G401 (cell line): ENCODE measurements at regions not wholly inside any gene's neighbourhood (a gene's known extent, or its start where the extent isn't known, plus 50 kb on each side); places are given as distances from the start of the nearest gene placed in this dataset.
A peak's percentile ranks its signal among the peaks of the same experiment; 100 is the strongest.
"Not testable (repeated sequence)": the region's sequence is repeated elsewhere in the genome, so short reads cannot be mapped to it uniquely, and the experiment has no call there.

ENCODE experiments used
- DNase-seq: peaks from one replicate; pipeline ENCODE4 v3.0.0-alpha.2; 2015; ENCODE audit warnings: low spot score
- in situ Hi-C: cut with HindIII; loops from 2 replicates; pipeline ENCODE4 v1.10.0; 2016; ENCODE audit warnings: low sequenced_read_pairs, mixed read lengths

- in situ Hi-C loops: no loop called here
- no peak for DNase-seq
Observed at GRCh38 chr3:10717756-10718155, 98.3 kb upstream of the SLC6A11 start.

- in situ Hi-C loops: no loop called here
- DNase-seq: no peak
Observed at GRCh38 chr3:10721101-10721500, 94.9 kb upstream of the SLC6A11 start.

- in situ Hi-C loops: no loop called here
- peak; percentile 67 for DNase-seq
Observed at GRCh38 chr3:10722911-10723310, 93.1 kb upstream of the SLC6A11 start.

- no peak for DNase-seq
- in situ Hi-C loops: no loop called here
Observed at GRCh38 chr3:10723991-10724390, 92.0 kb upstream of the SLC6A11 start.

DNA sequence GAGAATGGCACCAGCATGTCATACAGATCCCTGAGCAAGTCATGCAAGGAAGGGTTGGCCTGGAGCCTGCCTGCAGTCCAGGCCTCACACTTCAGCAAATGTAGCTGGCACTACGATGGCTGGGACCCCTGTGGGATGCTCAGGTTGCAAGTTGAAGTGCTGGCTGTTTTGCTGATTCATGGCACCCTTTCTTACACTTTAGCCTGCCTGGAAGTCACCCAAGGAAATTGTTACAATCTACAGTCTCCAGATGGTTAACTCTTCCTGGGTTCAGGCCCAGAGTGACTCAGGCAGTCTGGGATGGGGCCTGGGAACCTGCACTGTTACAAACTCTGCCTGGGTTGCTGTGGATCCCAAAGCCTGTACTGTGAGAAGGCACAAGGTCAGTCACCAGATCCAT is 91.0 kb upstream of the SLC6A11 start:
- in situ Hi-C loops: no loop called here
- no peak for DNase-seq

GRCh38 chr3:10725846-10726245 is 90.2 kb upstream of the SLC6A11 start:
- in situ Hi-C loops: no loop called here
- DNase-seq: no peak

GRCh38 chr3:10726787-10727186 is 89.2 kb upstream of the SLC6A11 start:
- in situ Hi-C loops: no loop called here
- no peak for DNase-seq

DNA sequence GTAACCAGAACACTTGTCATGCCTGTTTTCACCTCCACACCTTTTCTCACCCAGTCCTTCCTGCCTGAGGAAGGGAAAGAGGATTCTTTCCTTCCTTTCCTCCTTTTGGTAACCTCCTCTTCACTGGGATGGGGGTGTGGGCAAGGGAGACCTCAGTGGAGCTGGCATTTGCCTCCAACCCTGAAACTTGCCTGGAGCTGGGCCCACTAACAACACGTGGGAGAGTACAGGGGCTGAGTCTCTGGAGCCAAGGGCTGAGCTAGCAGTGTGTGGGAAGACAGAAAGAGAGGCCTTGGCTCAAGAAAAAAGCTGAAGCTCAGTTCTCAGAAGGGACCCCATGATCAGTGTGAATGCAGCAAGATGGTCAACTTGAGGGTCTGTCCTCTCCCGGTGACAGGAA is 86.6 kb upstream of the SLC6A11 start:
- no peak for DNase-seq
- in situ Hi-C loops: no loop called here

GRCh38 chr3:10732292-10732691 is 83.7 kb upstream of the SLC6A11 start:
- no peak for DNase-seq
- in situ Hi-C loops: no loop called here

GRCh38 chr3:10733297-10733696 is 82.7 kb upstream of the SLC6A11 start:
- DNase-seq: no peak

GRCh38 chr3:10736444-10736843 is 79.6 kb upstream of the SLC6A11 start:
- DNase-seq, in situ Hi-C loops: not testable (repeated sequence)

More at GRCh38 chr3:10733297-10733696, 82.7 kb upstream of the SLC6A11 start:
- in situ Hi-C loops: no loop called here

- DNase-seq: no peak
- in situ Hi-C loops: no loop called here
Observed at GRCh38 chr3:10737785-10738184, 78.2 kb upstream of the SLC6A11 start.

GRCh38 chr3:10738688-10739372 is 77.2 kb upstream of the SLC6A11 start:
- in situ Hi-C loops: no loop called here
- DNase-seq: peak; percentile 88

- in situ Hi-C loops: no loop called here
- DNase-seq: no peak
Observed at GRCh38 chr3:10740954-10741353, 75.1 kb upstream of the SLC6A11 start.

GRCh38 chr3:10741891-10742671 is 73.9 kb upstream of the SLC6A11 start:
- no peak for DNase-seq

DNA sequence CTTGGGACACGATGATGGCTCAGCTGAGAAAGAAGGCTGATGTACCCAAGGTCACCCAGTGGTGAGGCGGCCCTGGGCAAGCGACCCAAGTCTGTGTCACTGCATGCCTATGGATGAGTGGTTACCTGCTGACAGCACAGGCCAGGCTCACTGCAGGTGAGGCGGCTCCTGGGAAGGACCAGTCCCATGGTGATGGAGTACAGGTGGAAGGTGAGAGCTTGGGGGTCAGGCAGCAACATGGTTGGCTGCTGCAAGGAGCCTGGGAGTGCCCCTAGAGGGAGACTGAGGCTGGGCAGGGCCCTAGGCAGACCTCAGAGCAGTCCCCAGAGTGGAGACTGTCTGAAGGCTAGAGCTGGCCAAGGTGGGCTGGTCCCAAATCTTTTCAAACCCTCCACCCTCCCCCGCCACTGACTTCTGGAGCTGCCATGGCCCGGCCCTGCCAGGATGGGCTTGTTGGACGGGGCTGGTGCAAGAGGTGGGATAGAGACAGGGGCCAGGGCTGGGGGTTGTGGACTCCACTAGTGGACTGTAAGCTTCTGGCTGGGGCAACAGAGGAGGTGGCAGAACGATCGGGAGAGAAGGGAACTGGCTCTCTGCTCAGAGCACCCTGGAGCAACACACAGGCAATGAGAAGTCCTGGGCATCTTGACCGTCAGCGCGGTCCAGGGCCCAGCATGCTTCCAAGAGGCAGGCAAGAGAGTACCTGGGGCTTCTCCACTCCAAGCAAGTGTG is 72.5 kb upstream of the SLC6A11 start:
- in situ Hi-C loops: no loop called here
- DNase-seq: no peak

More at GRCh38 chr3:10741891-10742671, 73.9 kb upstream of the SLC6A11 start:
- in situ Hi-C loops: no loop called here

- no peak for DNase-seq
- in situ Hi-C loops: no loop called here
Observed at GRCh38 chr3:10744098-10744465, 71.9 kb upstream of the SLC6A11 start.

DNA sequence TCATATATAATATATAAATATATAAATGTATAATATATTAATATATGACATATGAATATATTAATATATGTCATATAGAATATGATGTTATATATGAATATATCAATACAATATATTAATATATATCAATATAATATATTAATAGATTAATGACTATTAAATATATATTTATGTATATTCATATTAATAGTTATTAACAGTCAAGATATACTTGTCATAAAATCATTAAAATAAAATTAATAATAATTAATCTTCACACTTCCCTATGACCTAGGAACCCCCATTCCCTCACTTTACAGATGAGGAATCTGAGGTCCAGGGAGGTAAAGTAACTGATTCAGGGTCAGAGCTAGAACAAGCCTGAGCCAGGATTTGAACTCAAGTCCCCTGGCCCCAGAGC is 70.6 kb upstream of the SLC6A11 start:
- in situ Hi-C loops: no loop called here

GRCh38 chr3:10746001-10746400 is 70.0 kb upstream of the SLC6A11 start:
- DNase-seq: no peak
- in situ Hi-C loops: no loop called here

More for the DNA sequence above, 70.6 kb upstream of the SLC6A11 start:
- DNase-seq: no peak

GRCh38 chr3:10746684-10747083 is 69.3 kb upstream of the SLC6A11 start:
- DNase-seq: no peak
- in situ Hi-C loops: no loop called here
